ENCODE measurements at regions not wholly inside any gene's neighbourhood (a gene's known extent, or its start where the extent isn't known, plus 50 kb on each side); places are given as distances from the start of the nearest gene placed in this dataset.

DNA sequence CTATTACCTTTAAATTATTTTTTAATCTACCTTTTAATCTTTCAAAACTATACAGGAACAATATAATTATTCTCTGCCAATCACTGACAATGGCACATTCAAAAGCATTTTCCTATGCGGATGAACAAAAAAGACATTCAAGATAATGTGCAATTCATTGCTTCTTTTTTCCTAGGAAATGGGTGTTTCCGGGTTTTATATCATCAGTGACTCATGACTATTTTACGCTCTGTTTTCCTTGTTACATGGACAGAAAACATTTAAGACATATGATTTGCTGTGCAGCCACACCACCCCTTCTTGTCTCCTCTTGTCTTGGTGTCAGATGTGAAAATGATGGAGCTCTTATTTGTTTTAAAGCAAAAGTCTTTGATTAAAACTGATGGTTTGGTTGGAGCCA is 184.7 kb upstream of the LINC00305 start:
- no peak for DNase-seq (ENCODE audit: low read depth, low spot score)

DNA sequence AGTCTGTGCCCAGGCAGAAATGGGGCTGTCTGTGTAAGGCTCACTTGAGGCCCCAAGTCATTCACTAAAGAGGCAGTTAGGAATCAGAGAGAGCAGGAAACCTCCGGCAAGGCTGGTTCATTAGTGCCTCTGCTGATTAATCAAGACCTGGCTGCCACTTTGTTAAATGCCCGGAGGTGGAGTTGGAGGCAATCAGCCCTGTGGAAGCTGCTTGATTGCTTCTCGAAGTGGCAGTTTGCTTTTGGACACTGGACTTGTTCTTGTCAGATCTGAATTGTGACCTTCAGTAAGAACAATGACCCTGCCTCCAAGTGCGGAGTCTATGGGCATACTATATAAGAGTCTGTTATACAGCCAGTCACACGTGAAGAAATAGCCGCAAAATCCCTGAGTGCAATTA is 183.9 kb upstream of the LINC00305 start:
- no peak for DNase-seq (ENCODE audit: low read depth, low spot score)

GRCh38 chr18:64331419-64331818 is 182.5 kb upstream of the LINC00305 start:
- DNase-seq (ENCODE audit: low read depth, low spot score) = no peak

GRCh38 chr18:64330931-64331330 is 182.0 kb upstream of the LINC00305 start:
- DNase-seq (ENCODE audit: low read depth, low spot score) = no peak

- DNase-seq (ENCODE audit: low read depth, low spot score) = no peak
Observed at GRCh38 chr18:64330161-64330560, 181.3 kb upstream of the LINC00305 start.

- DNase-seq (ENCODE audit: low read depth, low spot score) = no peak
Observed at GRCh38 chr18:64322189-64322588, 173.3 kb upstream of the LINC00305 start.

DNA sequence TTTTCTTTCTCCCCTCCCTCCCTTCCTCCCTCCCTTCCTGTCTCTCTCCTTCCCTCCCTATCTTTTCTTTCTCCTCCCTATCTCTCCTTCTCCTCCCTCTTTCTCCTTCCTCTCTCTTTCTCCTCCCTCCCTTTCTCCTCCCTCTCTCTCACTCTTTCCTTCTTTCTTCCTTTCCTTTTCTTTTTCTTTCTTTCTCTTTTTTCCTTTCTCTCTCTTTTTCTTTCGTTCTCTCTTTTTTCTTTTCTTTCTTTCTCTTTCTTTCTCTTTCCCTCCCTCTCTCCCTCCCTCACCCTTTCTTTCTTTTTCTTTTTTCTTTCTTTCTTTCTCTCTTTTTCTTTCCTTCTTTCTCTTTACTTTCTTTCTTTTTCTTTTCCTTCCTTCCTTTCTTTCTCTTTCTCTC is 169.7 kb upstream of the LINC00305 start:
- no peak for DNase-seq (ENCODE audit: low read depth, low spot score)

DNA sequence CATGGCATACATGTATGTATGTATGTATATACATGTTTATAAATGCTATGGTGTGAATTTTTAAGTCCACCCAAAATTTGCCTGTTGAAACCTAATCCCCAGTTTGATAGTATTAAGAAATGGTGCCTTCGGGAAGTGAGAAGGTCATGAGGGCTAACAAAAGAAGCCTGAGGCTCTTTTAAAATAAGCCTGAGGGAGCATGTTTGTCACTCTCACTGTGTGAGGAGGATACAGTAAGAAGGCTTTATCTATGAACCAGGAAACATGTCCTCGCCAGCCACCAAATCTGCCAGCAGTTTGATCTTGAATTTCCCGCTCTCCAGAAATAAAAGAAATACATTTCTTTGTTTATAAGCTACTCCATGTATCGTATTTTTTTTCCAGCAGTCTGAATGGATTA is 163.0 kb upstream of the LINC00305 start:
- DNase-seq (ENCODE audit: low read depth, low spot score) = no peak

- DNase-seq (ENCODE audit: low read depth, low spot score) = no peak
Observed at GRCh38 chr18:64295839-64296238, 147.0 kb upstream of the LINC00305 start.

GRCh38 chr18:64294967-64295366 is 146.1 kb upstream of the LINC00305 start:
- no peak for DNase-seq (ENCODE audit: low read depth, low spot score)

- DNase-seq (ENCODE audit: low read depth, low spot score) = no peak
Observed at GRCh38 chr18:64288432-64288831, 139.5 kb upstream of the LINC00305 start.

GRCh38 chr18:64287926-64288325 is 139.0 kb upstream of the LINC00305 start:
- no peak for DNase-seq (ENCODE audit: low read depth, low spot score)

DNA sequence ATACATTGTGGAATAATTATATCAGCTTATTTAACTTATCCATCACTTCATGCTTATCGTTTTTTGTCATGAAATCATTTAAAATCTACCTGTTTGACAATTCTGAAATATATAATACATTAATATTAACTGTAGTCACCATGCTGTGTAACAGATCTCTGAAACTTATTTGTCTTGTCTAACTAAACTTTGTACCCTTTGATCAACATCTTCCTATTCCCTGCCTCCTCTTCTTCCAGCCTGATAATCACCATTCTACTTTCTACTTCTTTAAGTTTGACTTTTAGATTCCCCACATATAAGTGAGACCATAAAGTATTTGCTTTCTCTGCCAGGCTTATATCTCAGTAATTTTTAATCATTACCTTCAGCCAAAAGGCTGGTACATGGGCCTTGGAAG is 134.2 kb upstream of the LINC00305 start:
- no peak for DNase-seq (ENCODE audit: low read depth, low spot score)

DNA sequence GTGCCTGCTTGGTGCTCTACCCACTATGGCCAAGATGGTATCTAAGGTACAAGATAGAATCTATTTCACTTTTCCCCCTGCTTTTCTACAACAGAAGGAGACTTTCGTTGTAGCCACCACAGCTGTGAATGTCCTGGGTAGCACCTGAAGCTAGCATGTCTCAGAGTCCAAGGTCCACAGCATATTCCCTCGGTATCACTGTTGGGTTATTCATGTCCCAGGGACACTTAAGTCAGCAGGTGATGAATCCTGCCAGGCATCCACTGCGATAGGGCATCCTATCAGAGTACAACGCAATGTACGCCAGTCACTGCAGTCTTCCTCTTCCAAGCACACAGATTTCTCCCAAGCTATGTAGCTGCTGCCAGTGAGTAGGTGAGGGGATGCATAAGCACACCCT is 129.1 kb upstream of the LINC00305 start:
- no peak for DNase-seq (ENCODE audit: low read depth, low spot score)

GRCh38 chr18:64276311-64277090 is 127.6 kb upstream of the LINC00305 start:
- no peak for DNase-seq (ENCODE audit: low read depth, low spot score)

DNA sequence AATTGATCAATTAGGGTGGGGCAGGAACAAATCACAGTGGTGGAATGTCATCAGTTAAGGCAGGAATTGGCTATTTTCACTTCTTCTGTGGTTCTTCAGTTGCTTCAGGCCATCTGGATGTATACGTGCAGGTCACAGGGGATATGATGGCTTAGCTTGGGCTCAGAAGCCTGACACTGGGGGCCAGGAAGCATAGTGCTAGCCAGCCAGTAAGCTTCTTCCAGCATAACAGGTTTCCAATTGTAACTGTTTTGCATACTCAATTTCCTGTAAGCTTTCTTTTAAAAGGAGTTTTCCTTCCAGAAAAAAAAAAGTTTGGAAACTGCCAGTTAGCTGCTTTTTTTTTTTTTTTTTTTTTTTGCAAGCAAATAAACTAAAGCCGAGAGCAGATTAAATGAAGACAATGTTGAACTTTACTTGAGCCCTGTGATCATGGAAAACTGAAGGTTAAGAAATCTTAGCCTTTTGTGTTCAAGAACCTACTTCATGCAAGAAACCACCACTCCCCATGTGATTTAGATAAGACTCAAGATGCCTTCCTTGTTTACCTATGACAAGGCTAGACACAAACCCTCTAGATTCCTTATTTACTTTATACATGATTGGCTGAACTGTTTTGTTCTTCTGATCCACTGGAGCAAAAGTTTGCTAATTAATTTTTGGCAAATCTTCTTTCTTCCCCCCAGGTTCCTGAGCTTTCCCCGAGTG is 126.9 kb upstream of the LINC00305 start:
- DNase-seq (ENCODE audit: low read depth, low spot score) = no peak

- no peak for DNase-seq (ENCODE audit: low read depth, low spot score)
Observed at GRCh38 chr18:64273724-64274123, 124.8 kb upstream of the LINC00305 start.

DNA sequence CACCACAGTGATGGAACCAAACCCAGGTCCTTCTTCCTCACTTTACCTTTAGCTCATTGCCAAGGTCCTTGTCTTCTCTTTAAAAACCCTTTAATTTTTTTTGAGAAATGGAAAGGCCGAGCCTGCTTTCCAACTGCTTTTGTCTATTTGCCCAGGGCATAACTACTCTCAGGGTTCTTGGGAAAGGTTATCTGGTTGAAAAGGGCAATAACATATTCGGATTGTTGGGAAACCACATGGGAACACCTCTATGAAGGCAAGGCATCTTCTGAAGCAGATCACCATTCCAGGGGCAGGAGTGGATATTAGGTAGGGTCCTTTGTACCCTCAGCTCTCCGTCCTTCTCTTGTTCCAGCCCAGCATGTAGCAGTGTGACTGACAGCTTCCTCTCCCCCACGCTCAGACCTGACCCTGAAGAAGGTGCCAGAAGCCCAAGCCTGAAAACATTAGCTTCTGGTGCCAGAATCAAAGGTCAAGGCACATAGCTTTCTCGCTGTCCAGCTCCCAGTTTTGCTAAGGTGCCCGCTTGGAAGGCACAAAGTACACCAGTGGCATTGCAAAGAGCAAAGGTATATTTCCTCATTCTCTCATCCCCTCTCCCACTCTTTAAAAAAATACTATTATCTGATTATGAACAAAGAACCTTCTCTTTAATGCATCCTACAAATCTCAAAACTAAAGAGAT is 123.2 kb upstream of the LINC00305 start:
- DNase-seq (ENCODE audit: low read depth, low spot score) = no peak

GRCh38 chr18:64271246-64271645 is 122.4 kb upstream of the LINC00305 start:
- DNase-seq (ENCODE audit: low read depth, low spot score) = no peak

DNA sequence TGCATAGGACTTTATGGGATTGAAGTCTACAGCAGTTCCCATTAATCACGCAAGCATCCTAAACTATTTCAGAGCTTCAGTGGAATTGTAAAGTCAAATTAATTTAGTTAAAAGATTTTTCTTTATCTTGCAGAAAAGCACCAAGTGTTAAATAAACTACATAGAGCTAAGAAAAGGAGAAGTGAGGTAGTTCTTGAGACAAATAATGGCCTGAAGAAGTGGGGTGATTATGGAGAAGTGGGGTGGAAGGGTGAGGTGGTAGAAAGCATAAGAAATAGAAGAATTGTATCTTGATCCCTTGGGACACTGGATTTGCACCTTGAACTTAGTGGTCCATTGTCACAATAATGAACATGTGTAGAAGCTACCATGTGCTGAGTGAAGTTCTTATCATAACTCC is 121.7 kb upstream of the LINC00305 start:
- DNase-seq (ENCODE audit: low read depth, low spot score) = no peak

DNA sequence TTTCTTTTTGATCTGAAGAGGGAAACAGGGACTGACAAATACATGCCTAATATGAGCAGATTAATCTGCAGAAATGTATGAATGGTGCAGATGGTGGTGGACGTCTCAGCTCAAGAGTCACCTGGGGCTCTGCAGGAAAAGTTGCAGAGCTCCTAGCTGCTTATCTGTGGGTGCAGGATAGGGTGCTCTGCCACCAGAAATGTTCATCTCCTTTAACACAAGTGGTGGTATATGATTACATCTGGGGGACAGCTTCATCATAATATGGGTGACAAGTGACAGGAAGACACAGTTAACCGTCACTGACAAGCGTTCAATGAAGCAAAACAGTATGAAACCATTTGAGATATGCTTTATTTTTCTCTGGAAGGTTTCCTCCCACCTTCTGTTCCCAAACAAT is 121.2 kb upstream of the LINC00305 start:
- DNase-seq (ENCODE audit: low read depth, low spot score) = no peak

- DNase-seq (ENCODE audit: low read depth, low spot score) = no peak
Observed at GRCh38 chr18:64264171-64264570, 115.3 kb upstream of the LINC00305 start.

GRCh38 chr18:64260810-64261209 is 111.9 kb upstream of the LINC00305 start:
- no peak for DNase-seq (ENCODE audit: low read depth, low spot score)
